Glomerular visceral epithelial cell (primary cell): ENCODE measurements at regions not wholly inside any gene's neighbourhood (a gene's known extent, or its start where the extent isn't known, plus 50 kb on each side); places are given as distances from the start of the nearest gene placed in this dataset.

ENCODE experiments used
- DNase-seq: peaks from one replicate; pipeline ENCODE4 v3.0.0-alpha.2; 2016; ENCODE audit errors: extremely low spot score

- no peak for DNase-seq
Observed at GRCh38 chr6:165825256-165825815, 162.3 kb upstream of the PDE10A start.

- DNase-seq: peak; percentile 9
Observed at GRCh38 chr6:165823609-165824326, 160.7 kb upstream of the PDE10A start.

GRCh38 chr6:165822501-165822900 is 159.5 kb upstream of the PDE10A start:
- DNase-seq: no peak

- DNase-seq: peak; percentile 70
Observed at GRCh38 chr6:165821754-165822153, 158.7 kb upstream of the PDE10A start.

- no peak for DNase-seq
Observed at GRCh38 chr6:165820934-165821333, 157.9 kb upstream of the PDE10A start.

GRCh38 chr6:165820407-165820806 is 157.4 kb upstream of the PDE10A start:
- no peak for DNase-seq

- DNase-seq: no peak
Observed at GRCh38 chr6:165819394-165819793, 156.4 kb upstream of the PDE10A start.

GRCh38 chr6:165818200-165818599 is 155.2 kb upstream of the PDE10A start:
- DNase-seq: no peak

- DNase-seq: no peak
Observed at GRCh38 chr6:165817771-165818170, 154.7 kb upstream of the PDE10A start.

- DNase-seq: no peak
Observed at GRCh38 chr6:165817148-165817547, 154.1 kb upstream of the PDE10A start.

GRCh38 chr6:165814679-165815078 is 151.6 kb upstream of the PDE10A start:
- no peak for DNase-seq

- DNase-seq: peak; percentile 23
Observed at GRCh38 chr6:165811512-165811911, 148.5 kb upstream of the PDE10A start.

- no peak for DNase-seq
Observed at GRCh38 chr6:165808021-165808420, 145.0 kb upstream of the PDE10A start.

- no peak for DNase-seq
Observed at GRCh38 chr6:165807249-165807960, 144.4 kb upstream of the PDE10A start.

GRCh38 chr6:165806126-165806810 is 143.2 kb upstream of the PDE10A start:
- DNase-seq: no peak

- DNase-seq: no peak
Observed at GRCh38 chr6:165805636-165806035, 142.6 kb upstream of the PDE10A start.

GRCh38 chr6:165805067-165805555 is 142.1 kb upstream of the PDE10A start:
- no peak for DNase-seq

GRCh38 chr6:165804331-165805066 is 141.5 kb upstream of the PDE10A start:
- DNase-seq: peak; percentile 9

- no peak for DNase-seq
Observed at GRCh38 chr6:165800337-165800736, 137.3 kb upstream of the PDE10A start.

- DNase-seq: no peak
Observed at GRCh38 chr6:165799391-165800153, 136.5 kb upstream of the PDE10A start.

- no peak for DNase-seq
Observed at GRCh38 chr6:165798991-165799390, 135.9 kb upstream of the PDE10A start.
